ENCODE measurements at regions not wholly inside any gene's neighbourhood (a gene's known extent, or its start where the extent isn't known, plus 50 kb on each side); places are given as distances from the start of the nearest gene placed in this dataset.

- DNase-seq: no peak
- Histone ChIP-seq H3K36me3 (no peaks in the 10 kb centered on the region), H3K9me3 (no peaks in the 10 kb centered on the region), H3K4me1 (peaks cover 0 to 6% of the 10 kb centered on the region in 2 donors), H3K27me3 (no peaks in the 10 kb centered on the region), H3K4me3 (replicated peaks in 1 of 3) (no peak overlapping the region), H3K27ac (no peak overlapping the region)
- WGBS, 2 donors: 77 to 89% methylated on average over 1 of the region's 1 CpG
- TF ChIP-seq CTCF (IDR thresholded peaks at IDR 0.05): no peak
- TF ChIP-seq POLR2A (IDR thresholded peaks at IDR 0.05): no peak
- intact Hi-C loops (cut with DNase I): no loop called here
Measured at GRCh38 chr1:108017698-108018097, 52.7 kb upstream of the VAV3 start.

- Histone ChIP-seq H3K9me3 (no peaks in the 10 kb centered on the region), H3K4me3 (replicated peaks in 1 of 3) (no peak overlapping the region), H3K27me3 (no peaks in the 10 kb centered on the region), H3K4me1 (peaks cover 0 to 6% of the 10 kb centered on the region in 2 donors), H3K36me3 (no peaks in the 10 kb centered on the region), H3K27ac (no peak overlapping the region)
- intact Hi-C loops (cut with DNase I): no loop called here
- DNase-seq: no peak
- no peak for TF ChIP-seq CTCF (IDR thresholded peaks at IDR 0.05)
- TF ChIP-seq POLR2A (IDR thresholded peaks at IDR 0.05): no peak
- 18 to 21% methylated on average over 4 of the region's 4 CpGs for whole genome bisulfite sequencing, 2 donors
Measured at GRCh38 chr1:108016451-108016920, 51.5 kb upstream of the VAV3 start.

Data from thyroid gland (tissue), 4 donors.